Neural cell (in vitro differentiated cells): ENCODE measurements at regions not wholly inside any gene's neighbourhood (a gene's known extent, or its start where the extent isn't known, plus 50 kb on each side); places are given as distances from the start of the nearest gene placed in this dataset.

Experiments
- H2AFZ ChIP-seq: fragments of 200-600, 300-800 bp; sonication (generic), shearing (Covaris generic); 2 replicates; pipeline ENCODE4 v1.6.0; 2014; ENCODE audit warnings: low read depth, mild to moderate bottlenecking, antibody characterized with exemption, low read length, moderate library complexity
- H3F3A ChIP-seq: fragments of 200-600 bp; shearing (Covaris generic); 2 replicates; pipeline ENCODE4 v1.6.1; 2016; ENCODE audit warnings: mild to moderate bottlenecking, moderate library complexity, mixed read lengths, antibody characterized with exemption, low read length; ENCODE audit not compliant: insufficient read depth, poor library complexity, severe bottlenecking
- H3K27ac ChIP-seq: fragments of 200-600, 300-800 bp; sonication (generic), shearing (Covaris generic); 2 replicates; pipeline ENCODE4 v1.5.1; 2014; ENCODE audit warnings: mild to moderate bottlenecking, low read length, moderate library complexity
- H3K27me3 ChIP-seq: fragments of 300-800, 200-600 bp; sonication (generic), shearing (Covaris generic); 2 replicates; pipeline ENCODE4 v1.6.0; 2014; ENCODE audit warnings: mild to moderate bottlenecking, low read depth, low read length, moderate library complexity; ENCODE audit not compliant: insufficient read depth
- H3K36me3 ChIP-seq: fragments of 300-800, 200-600 bp; sonication (generic), shearing (Covaris generic); 2 replicates; pipeline ENCODE4 v1.5.1; 2014; ENCODE audit warnings: mild to moderate bottlenecking, antibody characterized with exemption, low read length, moderate library complexity; ENCODE audit not compliant: insufficient read depth
- H3K4me2 ChIP-seq: fragments of 300-800, 200-600 bp; sonication (generic), shearing (Covaris generic); 2 replicates; pipeline ENCODE4 v1.6.0; 2014; ENCODE audit warnings: mild to moderate bottlenecking, low read length
- H3K4me3 ChIP-seq: fragments of 300-800, 200-600 bp; sonication (generic), shearing (Covaris generic); 2 replicates; pipeline ENCODE4 v1.5.1; 2014; ENCODE audit warnings: mild to moderate bottlenecking, low read length, moderate library complexity
- H3K79me2 ChIP-seq: fragments of 200-600 bp; shearing (Covaris generic); replicated peaks from 2 replicates; pipeline ENCODE4 v1.6.0; 2014; ENCODE audit warnings: mild to moderate bottlenecking, low read length, moderate library complexity; ENCODE audit not compliant: insufficient read depth
- H3K9ac ChIP-seq: fragments of 300-800, 200-600 bp; sonication (generic), shearing (Covaris generic); 2 replicates; pipeline ENCODE4 v1.6.1; 2016; ENCODE audit warnings: mild to moderate bottlenecking, low read length, mixed read lengths
- H3K9me2 ChIP-seq: fragments of 200-600 bp; shearing (Covaris generic); 2 replicates; pipeline ENCODE4 v1.6.1; 2016; ENCODE audit warnings: mild to moderate bottlenecking, low read length, mixed read lengths; ENCODE audit not compliant: insufficient read depth
- H3K9me3 ChIP-seq: fragments of 200-600, 300-800 bp; sonication (generic), shearing (Covaris generic); 2 replicates; pipeline ENCODE4 v1.6.1; 2016; ENCODE audit warnings: mild to moderate bottlenecking, mixed run types, low read length, moderate library complexity, mixed read lengths
- H4K20me1 ChIP-seq: fragments of 200-600 bp; shearing (Covaris generic); 2 replicates; pipeline ENCODE4 v1.6.1; 2016; ENCODE audit warnings: mild to moderate bottlenecking, mixed run types; ENCODE audit not compliant: insufficient read depth
- CTCF ChIP-seq: fragments of 450-650 bp; IDR thresholded peaks from 2 replicates; pipeline ENCODE4 v1.5.1; 2014; ENCODE audit warnings: antibody characterized with exemption, mild to moderate bottlenecking, moderate library complexity; ENCODE audit not compliant: poor library complexity, severe bottlenecking
- EZH2 ChIP-seq: fragments of 200-600, 300-800 bp; shearing (Covaris generic), sonication (generic); IDR thresholded peaks from 2 replicates; pipeline ENCODE4 v1.6.1; 2014; ENCODE audit warnings: antibody characterized with exemption, low read length, borderline replicate concordance, mild to moderate bottlenecking; ENCODE audit not compliant: insufficient read depth, poor library complexity, severe bottlenecking
- MXI1 ChIP-seq: fragments of 450-650 bp; conservative IDR thresholded peaks from 2 replicates; pipeline ENCODE4 v1.6.1; 2014; ENCODE audit warnings: antibody characterized with exemption, mild to moderate bottlenecking; ENCODE audit not compliant: poor library complexity, severe bottlenecking
- POLR2AphosphoS5 ChIP-seq: IDR thresholded peaks from 2 replicates; pipeline ENCODE4 v1.6.1; 2012
- RAD21 ChIP-seq: fragments of 450-650 bp; conservative IDR thresholded peaks from 2 replicates; pipeline ENCODE4 v1.6.1; 2014; ENCODE audit warnings: antibody characterized with exemption, mild to moderate bottlenecking, moderate library complexity
- REST ChIP-seq: IDR thresholded peaks from 2 replicates; pipeline ENCODE4 v1.6.1; 2012; ENCODE audit warnings: borderline replicate concordance
- SMC3 ChIP-seq: fragments of 450-650 bp; conservative IDR thresholded peaks from 2 replicates; pipeline ENCODE4 v1.6.1; 2014; ENCODE audit warnings: antibody characterized with exemption, mild to moderate bottlenecking, moderate library complexity; ENCODE audit not compliant: poor library complexity

GRCh38 chrX:83416273-83416672 lies 91.8 kb upstream of the POU3F4 start:
- Histone ChIP-seq H3K36me3 (no peaks in the 10 kb centered on the region), H3K79me2 (no peaks in the 10 kb centered on the region), H4K20me1 (no peaks in the 10 kb centered on the region), H3K9me3 (no peaks in the 10 kb centered on the region), H3K9me2 (no peaks in the 10 kb centered on the region), H3K27me3 (no peaks in the 10 kb centered on the region), H3F3A (no peaks in the 10 kb centered on the region), H2AFZ (no peak overlapping the region), H3K4me3 (no peak overlapping the region), H3K4me2 (no peak overlapping the region), H3K9ac (no peak overlapping the region), H3K27ac (no peak overlapping the region)
- TF ChIP-seq CTCF (peak; percentile 43), REST (no peak), MXI1 (no peak), EZH2 (no peak), RAD21 (peak; percentile 34), POLR2AphosphoS5 (no peak), SMC3 (peak; percentile 31)

- Histone ChIP-seq H3K79me2 (no peaks in the 10 kb centered on the region), H3K27me3 (no peaks in the 10 kb centered on the region)
- no peak for TF ChIP-seq RAD21
- TF ChIP-seq SMC3: no peak
- no peak for TF ChIP-seq MXI1
- TF ChIP-seq REST: no peak
- no peak for TF ChIP-seq POLR2AphosphoS5
- TF ChIP-seq CTCF: no peak
Measured at GRCh38 chrX:83419030-83419792, 88.9 kb upstream of the POU3F4 start.

More at GRCh38 chrX:83419030-83419792, 88.9 kb upstream of the POU3F4 start:
- Histone ChIP-seq H3F3A (no peaks in the 10 kb centered on the region), H3K9ac (no peak overlapping the region), H3K9me3 (no peaks in the 10 kb centered on the region), H3K9me2 (no peaks in the 10 kb centered on the region), H3K4me2 (no peak overlapping the region), H2AFZ (no peak overlapping the region), H3K27ac (no peak overlapping the region), H4K20me1 (no peaks in the 10 kb centered on the region), H3K4me3 (no peak overlapping the region), H3K36me3 (no peaks in the 10 kb centered on the region)
